ENCODE measurements at regions not wholly inside any gene's neighbourhood (a gene's known extent, or its start where the extent isn't known, plus 50 kb on each side); places are given as distances from the start of the nearest gene placed in this dataset.
"Not testable (repeated sequence)": the region's sequence is repeated elsewhere in the genome, so short reads cannot be mapped to it uniquely, and the experiment has no call there.

DNA sequence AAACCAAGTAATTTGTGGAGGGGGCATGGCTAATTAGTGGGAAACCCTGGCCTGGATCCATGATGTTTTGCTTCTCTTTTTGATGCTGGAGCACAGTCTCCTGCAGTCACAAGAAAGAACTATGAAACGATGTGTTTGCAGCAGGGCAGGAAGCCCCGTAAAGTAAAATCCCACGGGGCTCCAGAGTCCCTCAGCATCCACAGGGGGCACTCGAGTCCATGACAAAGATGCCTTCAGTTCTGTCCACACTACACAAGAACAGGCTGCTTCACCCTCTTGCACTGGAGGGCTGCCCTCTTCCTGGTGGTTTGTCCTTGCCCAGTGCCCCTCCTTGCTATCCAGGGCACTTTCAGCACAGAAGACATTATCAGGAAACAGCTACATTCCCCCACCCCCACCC is 475.1 kb downstream of the TUBA3C start:
- TF ChIP-seq, protein P1, sequence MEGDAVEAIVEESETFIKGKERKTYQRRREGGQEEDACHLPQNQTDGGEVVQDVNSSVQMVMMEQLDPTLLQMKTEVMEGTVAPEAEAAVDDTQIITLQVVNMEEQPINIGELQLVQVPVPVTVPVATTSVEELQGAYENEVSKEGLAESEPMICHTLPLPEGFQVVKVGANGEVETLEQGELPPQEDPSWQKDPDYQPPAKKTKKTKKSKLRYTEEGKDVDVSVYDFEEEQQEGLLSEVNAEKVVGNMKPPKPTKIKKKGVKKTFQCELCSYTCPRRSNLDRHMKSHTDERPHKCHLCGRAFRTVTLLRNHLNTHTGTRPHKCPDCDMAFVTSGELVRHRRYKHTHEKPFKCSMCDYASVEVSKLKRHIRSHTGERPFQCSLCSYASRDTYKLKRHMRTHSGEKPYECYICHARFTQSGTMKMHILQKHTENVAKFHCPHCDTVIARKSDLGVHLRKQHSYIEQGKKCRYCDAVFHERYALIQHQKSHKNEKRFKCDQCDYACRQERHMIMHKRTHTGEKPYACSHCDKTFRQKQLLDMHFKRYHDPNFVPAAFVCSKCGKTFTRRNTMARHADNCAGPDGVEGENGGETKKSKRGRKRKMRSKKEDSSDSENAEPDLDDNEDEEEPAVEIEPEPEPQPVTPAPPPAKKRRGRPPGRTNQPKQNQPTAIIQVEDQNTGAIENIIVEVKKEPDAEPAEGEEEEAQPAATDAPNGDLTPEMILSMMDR (IDR thresholded peaks at IDR 0.05 in 8 of 11, conservative IDR thresholded peaks at IDR 0.05 in 3 of 11): not testable (repeated sequence)
- TF ChIP-seq POLR2AphosphoS5, POLR2A (IDR thresholded peaks at IDR 0.05): not testable (repeated sequence)
